ENCODE measurements at regions not wholly inside any gene's neighbourhood (a gene's known extent, or its start where the extent isn't known, plus 50 kb on each side); places are given as distances from the start of the nearest gene placed in this dataset.

DNA sequence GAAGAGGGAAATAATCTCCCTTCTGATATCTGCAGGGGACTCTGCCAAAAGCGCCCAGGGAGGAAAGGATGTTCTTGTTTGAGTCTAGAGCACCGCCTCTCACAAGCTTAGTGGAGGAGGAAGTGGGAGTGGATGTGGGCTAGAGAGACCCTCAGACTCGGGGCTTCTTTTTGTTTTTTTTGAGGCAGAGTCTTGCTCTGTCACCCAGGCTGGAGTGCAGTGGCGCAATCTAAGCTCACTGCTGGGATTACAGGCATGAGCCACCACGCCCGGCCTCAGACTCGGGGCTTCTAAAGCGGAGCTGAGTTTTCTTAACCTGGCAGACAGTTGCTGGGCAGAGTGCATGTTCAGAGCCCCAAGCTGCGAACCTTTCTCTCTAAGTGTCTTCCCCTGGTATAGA, 310.8 kb downstream of the BMP7 start:
- Histone ChIP-seq H3K27me3 (ENCODE audit: control insufficient read depth in 1 of 2, insufficient read depth in 2 of 2, low read length in 2 of 2) (peaks cover 5 to 8% of the 10 kb centered on the region in 2 donors), H3K36me3 (ENCODE audit: control insufficient read depth in 2 of 2, insufficient read depth in 2 of 2, low read length in 2 of 2) (no peaks in the 10 kb centered on the region), H3K9me3 (ENCODE audit: control insufficient read depth in 2 of 2, low read length in 2 of 2) (peaks cover 0 to 2% of the 10 kb centered on the region in 2 donors), H3K4me1 (ENCODE audit: control insufficient read depth, insufficient read depth, low read length) (no peaks in the 10 kb centered on the region), H3K27ac (ENCODE audit: low read length) (no peak overlapping the region), H3K9ac (ENCODE audit: low read length in 2 of 2) (no peak overlapping the region), H3K4me3 (ENCODE audit: low read length in 2 of 2) (no peak overlapping the region)

DNA sequence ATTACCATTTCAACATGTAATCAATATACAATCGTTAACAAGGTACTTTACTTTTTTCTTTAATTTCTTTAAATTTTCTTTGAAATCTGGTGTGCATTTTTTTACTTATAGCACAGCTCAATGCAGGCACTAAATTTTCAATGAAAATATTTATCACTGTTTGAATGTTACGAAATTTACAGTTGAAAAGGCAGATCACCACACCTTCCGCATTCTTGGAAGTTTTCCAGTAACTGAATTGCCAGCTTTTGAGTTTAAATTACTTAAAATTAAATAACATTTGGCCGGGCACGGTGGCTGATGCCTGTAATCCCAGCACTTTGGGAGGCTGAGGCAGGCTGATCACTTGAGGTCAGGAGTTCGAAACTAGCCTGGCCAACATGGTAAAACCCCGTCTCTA, 309.9 kb downstream of the BMP7 start:
- H3K4me3 ChIP-seq (ENCODE audit: low read length in 2 of 2), result no peak overlapping the region
- no peak overlapping the region for H3K9ac ChIP-seq (ENCODE audit: low read length in 2 of 2)
- H3K27ac ChIP-seq (ENCODE audit: low read length), result no peak overlapping the region
- no peaks in the 10 kb centered on the region for H3K4me1 ChIP-seq (ENCODE audit: control insufficient read depth, insufficient read depth, low read length)
- no peaks in the 10 kb centered on the region for H3K36me3 ChIP-seq (ENCODE audit: control insufficient read depth in 2 of 2, insufficient read depth in 2 of 2, low read length in 2 of 2)
- peaks cover 5 to 8% of the 10 kb centered on the region in 2 donors for H3K27me3 ChIP-seq (ENCODE audit: control insufficient read depth in 1 of 2, insufficient read depth in 2 of 2, low read length in 2 of 2)
- peaks cover 0 to 2% of the 10 kb centered on the region in 2 donors for H3K9me3 ChIP-seq (ENCODE audit: control insufficient read depth in 2 of 2, low read length in 2 of 2)

DNA sequence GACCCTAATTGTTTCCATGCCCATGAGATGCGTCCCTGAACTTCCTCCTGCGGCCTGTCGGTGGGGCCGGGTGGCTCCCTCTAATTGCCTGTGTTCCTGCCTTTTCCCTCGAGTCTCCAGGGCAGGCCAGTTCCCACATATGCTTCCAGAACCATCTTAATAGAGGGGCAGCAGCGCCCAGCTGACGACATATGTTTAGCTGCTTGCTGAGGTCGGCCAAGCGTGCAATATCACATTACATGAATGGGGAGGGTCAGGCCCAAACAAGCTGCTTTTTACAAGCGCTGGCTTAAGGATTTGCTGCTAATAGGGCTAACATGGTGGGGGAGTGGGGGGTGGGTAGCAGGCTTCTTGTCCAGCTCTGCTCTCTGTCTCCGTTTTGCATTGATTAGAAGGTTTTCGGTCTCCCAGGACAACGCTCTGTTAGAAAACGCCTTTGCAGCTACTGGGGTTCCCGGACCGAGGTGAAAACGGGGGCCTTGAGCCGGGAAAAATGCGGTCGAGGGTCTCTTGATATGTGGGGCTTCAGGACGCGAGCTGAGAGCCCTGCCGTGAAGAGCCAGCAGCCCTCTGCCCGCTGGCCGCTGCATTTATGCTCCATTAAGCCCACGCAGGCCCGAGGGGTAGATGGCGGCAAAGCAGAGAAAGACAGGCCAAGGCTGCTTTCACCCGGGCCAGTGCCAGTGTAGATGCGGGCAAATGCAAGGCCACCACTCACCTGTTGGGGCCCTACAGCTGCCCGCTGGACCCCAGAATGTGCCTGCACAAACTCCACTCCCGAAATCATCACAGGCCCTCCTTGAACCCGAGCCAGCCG, 308.5 kb downstream of the BMP7 start:
- Histone ChIP-seq H3K27me3 (ENCODE audit: control insufficient read depth in 1 of 2, insufficient read depth in 2 of 2, low read length in 2 of 2) (peaks cover 7 to 8% of the 10 kb centered on the region in 2 donors), H3K4me3 (ENCODE audit: low read length in 2 of 2) (no peak overlapping the region), H3K4me1 (ENCODE audit: control insufficient read depth, insufficient read depth, low read length) (no peaks in the 10 kb centered on the region), H3K36me3 (ENCODE audit: control insufficient read depth in 2 of 2, insufficient read depth in 2 of 2, low read length in 2 of 2) (no peaks in the 10 kb centered on the region), H3K9me3 (ENCODE audit: control insufficient read depth in 2 of 2, low read length in 2 of 2) (peaks cover 2% of the 10 kb centered on the region in 2 donors), H3K9ac (ENCODE audit: low read length in 2 of 2) (no peak overlapping the region), H3K27ac (ENCODE audit: low read length) (no peak overlapping the region)

DNA sequence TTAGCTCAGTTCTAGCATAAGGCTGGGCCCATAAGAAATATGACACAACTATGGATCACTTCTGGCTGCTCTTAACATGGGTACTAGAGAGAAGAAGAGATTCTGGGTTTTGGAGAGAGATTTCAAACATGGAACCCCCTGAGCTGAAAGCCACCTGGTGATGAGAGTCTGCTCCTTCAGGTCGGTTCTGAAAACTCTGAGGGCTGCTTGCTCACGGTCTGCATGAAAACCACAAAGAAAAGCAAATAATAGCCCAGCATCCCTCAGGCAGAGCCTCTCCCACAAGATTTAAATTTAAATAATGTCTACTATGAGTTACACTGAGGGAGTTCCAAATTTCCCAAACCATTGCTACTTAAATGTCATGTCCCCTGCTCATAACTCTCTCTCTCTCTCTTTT, 301.5 kb downstream of the BMP7 start:
- Histone ChIP-seq H3K4me1 (ENCODE audit: control insufficient read depth, insufficient read depth, low read length) (no peaks in the 10 kb centered on the region), H3K36me3 (ENCODE audit: control insufficient read depth in 2 of 2, insufficient read depth in 2 of 2, low read length in 2 of 2) (no peaks in the 10 kb centered on the region), H3K27me3 (ENCODE audit: control insufficient read depth in 1 of 2, insufficient read depth in 2 of 2, low read length in 2 of 2) (peaks cover 0 to 3% of the 10 kb centered on the region in 2 donors), H3K9ac (ENCODE audit: low read length in 2 of 2) (no peak overlapping the region), H3K9me3 (ENCODE audit: control insufficient read depth in 2 of 2, low read length in 2 of 2) (peaks cover 0 to 5% of the 10 kb centered on the region in 2 donors), H3K4me3 (ENCODE audit: low read length in 2 of 2) (no peak overlapping the region), H3K27ac (ENCODE audit: low read length) (no peak overlapping the region)

DNA sequence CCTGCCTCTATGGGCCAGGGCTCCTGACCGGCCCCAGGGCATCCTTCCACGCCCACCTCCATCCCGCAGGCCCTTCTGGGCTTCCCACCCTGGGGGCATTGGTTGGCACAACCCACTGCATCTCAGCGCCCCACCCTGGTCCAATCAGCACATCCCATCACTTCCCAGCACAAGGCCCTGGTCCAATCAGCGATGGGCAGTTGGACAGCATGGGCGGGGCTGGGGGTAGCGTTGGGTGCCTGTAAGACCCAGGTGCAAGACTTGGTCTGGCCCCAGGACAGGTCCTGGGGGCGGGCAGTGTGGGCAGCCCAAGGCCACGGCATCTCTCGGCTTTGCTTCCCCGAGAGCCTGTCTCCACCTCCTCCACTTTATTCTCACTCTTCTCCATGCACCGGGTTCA, 298.5 kb downstream of the BMP7 start:
- H3K4me3 ChIP-seq (ENCODE audit: low read length in 2 of 2), result no peak overlapping the region
- H3K4me1 ChIP-seq (ENCODE audit: control insufficient read depth, insufficient read depth, low read length), result no peaks in the 10 kb centered on the region
- no peaks in the 10 kb centered on the region for H3K36me3 ChIP-seq (ENCODE audit: control insufficient read depth in 2 of 2, insufficient read depth in 2 of 2, low read length in 2 of 2)
- H3K9ac ChIP-seq (ENCODE audit: low read length in 2 of 2), result no peak overlapping the region
- H3K9me3 ChIP-seq (ENCODE audit: control insufficient read depth in 2 of 2, low read length in 2 of 2), result peaks cover 0 to 3% of the 10 kb centered on the region in 2 donors
- peaks cover 0 to 5% of the 10 kb centered on the region in 2 donors for H3K27me3 ChIP-seq (ENCODE audit: control insufficient read depth in 1 of 2, insufficient read depth in 2 of 2, low read length in 2 of 2)
- H3K27ac ChIP-seq (ENCODE audit: low read length), result no peak overlapping the region

DNA sequence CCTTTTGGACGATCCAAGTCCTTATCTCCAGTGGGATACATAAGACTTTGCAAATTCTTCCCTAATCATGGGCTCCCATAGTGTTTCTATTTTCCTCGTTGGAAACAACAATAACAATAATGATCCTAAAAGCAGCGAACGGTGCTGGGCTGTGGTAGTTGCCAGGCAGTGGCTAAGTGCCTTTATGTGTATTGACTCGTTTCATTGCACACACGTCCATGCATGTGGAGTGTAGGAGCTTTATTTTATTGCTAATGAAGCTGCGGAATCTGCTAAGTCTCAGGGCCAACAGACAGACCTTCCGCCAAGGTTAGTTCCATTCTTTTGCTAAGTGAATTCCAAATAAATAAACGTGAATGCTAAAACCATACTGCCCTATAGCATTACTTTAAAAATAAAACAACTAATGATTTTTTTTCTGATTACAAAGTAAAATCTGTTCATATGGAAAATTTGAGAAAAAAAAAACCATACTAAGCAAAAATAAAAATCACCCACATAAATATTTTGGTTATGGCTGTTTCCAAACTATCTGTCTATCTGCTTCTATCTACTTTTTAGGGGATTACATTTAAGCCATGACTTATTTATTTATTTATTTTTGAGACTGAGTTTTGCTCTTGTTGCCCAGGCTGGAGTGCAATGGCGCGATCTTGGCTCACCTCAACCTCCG, 297.9 kb downstream of the BMP7 start:
- Histone ChIP-seq H3K27ac (ENCODE audit: low read length) (no peak overlapping the region), H3K27me3 (ENCODE audit: control insufficient read depth in 1 of 2, insufficient read depth in 2 of 2, low read length in 2 of 2) (peaks cover under 1 to 9% of the 10 kb centered on the region in 2 donors), H3K4me1 (ENCODE audit: control insufficient read depth, insufficient read depth, low read length) (no peaks in the 10 kb centered on the region), H3K4me3 (ENCODE audit: low read length in 2 of 2) (no peak overlapping the region), H3K9me3 (ENCODE audit: control insufficient read depth in 2 of 2, low read length in 2 of 2) (no peaks in the 10 kb centered on the region), H3K36me3 (ENCODE audit: control insufficient read depth in 2 of 2, insufficient read depth in 2 of 2, low read length in 2 of 2) (no peaks in the 10 kb centered on the region), H3K9ac (ENCODE audit: low read length in 2 of 2) (no peak overlapping the region)

DNA sequence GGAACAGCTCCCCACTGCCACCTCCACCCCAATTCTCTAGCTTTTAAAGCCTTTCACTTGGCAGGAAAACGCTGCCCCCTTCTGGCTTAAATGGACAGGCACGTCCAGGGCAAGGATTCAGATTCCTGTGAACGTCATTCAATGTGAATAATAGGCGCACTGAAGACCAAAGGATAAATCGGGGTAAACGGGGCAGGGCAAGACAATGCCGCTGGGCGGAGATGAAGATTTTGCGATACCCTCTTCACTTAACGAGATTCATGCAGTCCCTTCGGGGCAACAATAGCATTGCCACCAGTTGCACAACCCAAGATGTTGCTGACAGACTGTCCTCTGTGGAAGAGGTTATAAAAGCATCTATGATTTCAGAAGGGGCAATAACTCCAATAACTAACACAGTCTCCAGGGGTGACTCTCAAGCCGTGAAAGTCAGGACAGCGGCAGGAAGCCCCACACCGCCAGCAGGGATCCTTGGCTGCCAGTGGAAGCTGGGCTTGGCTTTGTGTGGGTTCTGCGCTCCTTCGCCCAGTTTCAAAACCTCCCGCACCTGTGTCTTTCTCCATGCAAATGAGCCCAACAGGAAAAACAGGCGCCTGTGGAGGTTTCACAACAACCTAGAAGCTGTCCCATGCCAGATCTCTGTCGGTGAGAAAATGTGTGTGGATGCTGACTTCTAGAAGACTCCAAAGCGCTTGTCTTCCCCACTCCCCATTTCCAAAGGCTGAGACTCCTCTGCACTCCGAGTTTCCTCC, 291.8 kb downstream of the BMP7 start:
- no peak overlapping the region for H3K27ac ChIP-seq (ENCODE audit: low read length)
- H3K9ac ChIP-seq (ENCODE audit: low read length in 2 of 2), result no peak overlapping the region
- H3K4me3 ChIP-seq (ENCODE audit: low read length in 2 of 2), result no peak overlapping the region
- no peaks in the 10 kb centered on the region for H3K4me1 ChIP-seq (ENCODE audit: control insufficient read depth, insufficient read depth, low read length)
- H3K27me3 ChIP-seq (ENCODE audit: control insufficient read depth in 1 of 2, insufficient read depth in 2 of 2, low read length in 2 of 2), result peaks cover 17 to 22% of the 10 kb centered on the region in 2 donors
- H3K36me3 ChIP-seq (ENCODE audit: control insufficient read depth in 2 of 2, insufficient read depth in 2 of 2, low read length in 2 of 2), result no peaks in the 10 kb centered on the region
- no peaks in the 10 kb centered on the region for H3K9me3 ChIP-seq (ENCODE audit: control insufficient read depth in 2 of 2, low read length in 2 of 2)

DNA sequence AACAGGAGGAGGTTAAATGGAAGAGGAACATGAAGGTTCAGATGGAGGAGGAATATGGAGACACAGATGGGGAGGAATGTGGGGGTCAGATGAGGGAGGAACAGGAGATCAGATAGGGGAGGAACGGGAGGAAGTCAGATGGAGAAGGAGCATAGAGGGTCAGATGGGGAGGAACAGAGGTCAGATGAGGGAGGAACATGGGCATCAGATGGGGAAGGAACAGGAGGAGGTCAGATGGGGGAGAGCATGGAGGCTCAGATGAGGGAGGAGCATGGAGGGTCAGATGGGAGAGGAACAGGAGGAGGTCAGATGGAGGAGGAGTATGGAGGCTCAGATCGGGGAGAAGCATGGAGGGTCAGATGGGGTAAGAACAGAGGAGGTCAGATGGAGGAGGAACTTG, 290.6 kb downstream of the BMP7 start:
- Histone ChIP-seq H3K36me3 (ENCODE audit: control insufficient read depth in 2 of 2, insufficient read depth in 2 of 2, low read length in 2 of 2) (no peaks in the 10 kb centered on the region), H3K9me3 (ENCODE audit: control insufficient read depth in 2 of 2, low read length in 2 of 2) (no peaks in the 10 kb centered on the region), H3K27me3 (ENCODE audit: control insufficient read depth in 1 of 2, insufficient read depth in 2 of 2, low read length in 2 of 2) (peaks cover 17 to 22% of the 10 kb centered on the region in 2 donors), H3K4me3 (ENCODE audit: low read length in 2 of 2) (no peak overlapping the region), H3K27ac (ENCODE audit: low read length) (no peak overlapping the region), H3K4me1 (ENCODE audit: control insufficient read depth, insufficient read depth, low read length) (no peaks in the 10 kb centered on the region), H3K9ac (ENCODE audit: low read length in 2 of 2) (no peak overlapping the region)

DNA sequence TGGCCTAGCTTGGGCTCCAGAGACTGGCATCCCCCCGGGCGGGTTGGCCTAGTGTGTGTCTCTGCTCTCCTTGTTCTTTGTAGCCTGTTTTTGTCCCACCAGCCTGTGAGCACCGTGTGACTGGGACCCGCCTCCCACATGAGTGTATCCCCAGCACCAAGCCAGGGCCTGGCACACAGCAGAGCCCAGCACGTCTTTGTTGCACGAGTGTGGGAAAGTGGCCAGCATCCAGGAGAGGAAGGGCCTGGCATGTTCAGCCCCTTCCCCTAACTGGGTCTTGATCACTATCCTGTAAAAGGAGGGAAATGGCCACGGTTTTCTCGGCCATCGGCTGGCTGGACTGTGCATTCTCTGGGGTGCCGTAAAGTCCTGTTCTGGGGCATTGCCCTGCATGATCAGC, 290.1 kb downstream of the BMP7 start:
- no peak overlapping the region for H3K27ac ChIP-seq (ENCODE audit: low read length)
- no peaks in the 10 kb centered on the region for H3K9me3 ChIP-seq (ENCODE audit: control insufficient read depth in 2 of 2, low read length in 2 of 2)
- no peak overlapping the region for H3K9ac ChIP-seq (ENCODE audit: low read length in 2 of 2)
- H3K4me1 ChIP-seq (ENCODE audit: control insufficient read depth, insufficient read depth, low read length), result no peaks in the 10 kb centered on the region
- peaks cover 17 to 20% of the 10 kb centered on the region in 2 donors for H3K27me3 ChIP-seq (ENCODE audit: control insufficient read depth in 1 of 2, insufficient read depth in 2 of 2, low read length in 2 of 2)
- H3K4me3 ChIP-seq (ENCODE audit: low read length in 2 of 2), result no peak overlapping the region
- no peaks in the 10 kb centered on the region for H3K36me3 ChIP-seq (ENCODE audit: control insufficient read depth in 2 of 2, insufficient read depth in 2 of 2, low read length in 2 of 2)

DNA sequence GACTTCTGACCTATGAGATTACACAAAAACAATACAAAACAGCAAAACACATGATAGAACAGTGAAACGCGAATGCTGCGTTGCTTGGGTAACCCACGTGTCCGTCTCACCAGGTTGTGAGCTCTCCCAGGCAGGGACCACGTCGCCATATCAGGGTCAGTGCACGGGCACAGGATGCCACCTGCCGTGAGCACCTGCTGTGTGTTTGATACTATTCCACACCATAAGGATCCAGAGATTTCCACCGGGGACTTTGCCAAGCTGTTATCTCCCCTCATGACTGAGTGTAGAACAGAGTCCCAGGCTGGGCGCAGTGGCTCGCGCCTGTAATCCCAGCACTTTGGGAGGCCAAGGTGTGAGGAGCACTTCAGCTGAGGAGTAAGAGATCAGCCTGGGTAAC, 288.0 kb downstream of the BMP7 start:
- Histone ChIP-seq H3K9me3 (ENCODE audit: control insufficient read depth in 2 of 2, low read length in 2 of 2) (no peaks in the 10 kb centered on the region), H3K36me3 (ENCODE audit: control insufficient read depth in 2 of 2, insufficient read depth in 2 of 2, low read length in 2 of 2) (no peaks in the 10 kb centered on the region), H3K27me3 (ENCODE audit: control insufficient read depth in 1 of 2, insufficient read depth in 2 of 2, low read length in 2 of 2) (peaks cover 14 to 17% of the 10 kb centered on the region in 2 donors), H3K9ac (ENCODE audit: low read length in 2 of 2) (no peak overlapping the region), H3K27ac (ENCODE audit: low read length) (no peak overlapping the region), H3K4me1 (ENCODE audit: control insufficient read depth, insufficient read depth, low read length) (no peaks in the 10 kb centered on the region), H3K4me3 (ENCODE audit: low read length in 2 of 2) (no peak overlapping the region)
